ENCODE measurements at regions not wholly inside any gene's neighbourhood (a gene's known extent, or its start where the extent isn't known, plus 50 kb on each side); places are given as distances from the start of the nearest gene placed in this dataset.

DNA sequence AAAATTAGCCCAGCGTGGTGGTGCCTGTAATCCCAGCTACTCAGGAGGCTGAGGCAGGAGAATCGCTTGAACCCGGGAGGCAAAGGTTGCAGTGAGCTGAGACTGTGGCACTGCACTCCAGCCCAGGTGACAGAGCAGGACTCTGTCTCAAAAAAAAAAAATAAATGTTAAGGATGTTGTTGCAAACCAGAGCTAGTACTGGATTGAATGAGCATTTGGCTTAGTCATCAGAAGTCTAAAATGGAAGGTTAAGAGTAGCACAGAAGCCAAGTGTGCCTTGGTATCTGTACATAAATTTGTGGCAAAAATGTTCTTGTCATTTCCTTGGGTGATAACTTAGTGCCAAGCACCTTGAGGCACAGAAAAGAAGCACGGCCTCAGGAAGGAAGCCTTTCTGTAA, 50.6 kb upstream of the MED9 start:
- TF ChIP-seq, protein P1, sequence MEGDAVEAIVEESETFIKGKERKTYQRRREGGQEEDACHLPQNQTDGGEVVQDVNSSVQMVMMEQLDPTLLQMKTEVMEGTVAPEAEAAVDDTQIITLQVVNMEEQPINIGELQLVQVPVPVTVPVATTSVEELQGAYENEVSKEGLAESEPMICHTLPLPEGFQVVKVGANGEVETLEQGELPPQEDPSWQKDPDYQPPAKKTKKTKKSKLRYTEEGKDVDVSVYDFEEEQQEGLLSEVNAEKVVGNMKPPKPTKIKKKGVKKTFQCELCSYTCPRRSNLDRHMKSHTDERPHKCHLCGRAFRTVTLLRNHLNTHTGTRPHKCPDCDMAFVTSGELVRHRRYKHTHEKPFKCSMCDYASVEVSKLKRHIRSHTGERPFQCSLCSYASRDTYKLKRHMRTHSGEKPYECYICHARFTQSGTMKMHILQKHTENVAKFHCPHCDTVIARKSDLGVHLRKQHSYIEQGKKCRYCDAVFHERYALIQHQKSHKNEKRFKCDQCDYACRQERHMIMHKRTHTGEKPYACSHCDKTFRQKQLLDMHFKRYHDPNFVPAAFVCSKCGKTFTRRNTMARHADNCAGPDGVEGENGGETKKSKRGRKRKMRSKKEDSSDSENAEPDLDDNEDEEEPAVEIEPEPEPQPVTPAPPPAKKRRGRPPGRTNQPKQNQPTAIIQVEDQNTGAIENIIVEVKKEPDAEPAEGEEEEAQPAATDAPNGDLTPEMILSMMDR (IDR thresholded peaks at IDR 0.05; ENCODE audit: insufficient read depth, low read depth, low read length), result no peak
- DNase-seq (ENCODE audit: low read depth), result no peak

More for the DNA sequence above, 50.6 kb upstream of the MED9 start:
- no peak overlapping the region for H3K4me3 ChIP-seq (ENCODE audit: low read depth, low read length)
